Smooth muscle cell (in vitro differentiated cells): ENCODE measurements at regions not wholly inside any gene's neighbourhood (a gene's known extent, or its start where the extent isn't known, plus 50 kb on each side); places are given as distances from the start of the nearest gene placed in this dataset.
A peak's percentile ranks its signal among the peaks of the same experiment; 100 is the strongest.

Experiments
- DNase-seq: peaks from one replicate; lab custom pipeline; 2025; ENCODE audit not compliant: unreplicated experiment; lab: John Stamatoyannopoulos, UW
- H2AFZ ChIP-seq: fragments of 200-600 bp; sonication (generic); 2 replicates; pipeline ENCODE4 v1.6.0; 2016; ENCODE audit warnings: antibody characterized with exemption, low read depth, mild to moderate bottlenecking
- H3F3A ChIP-seq: fragments of 200-600 bp; sonication (generic); 2 replicates; pipeline ENCODE4 v1.6.0; 2017; ENCODE audit warnings: antibody characterized with exemption, low read depth
- H3K27ac ChIP-seq: fragments of 200-600 bp; sonication (generic); 2 replicates; pipeline ENCODE4 v1.5.1; 2016; ENCODE audit warnings: low read depth, mild to moderate bottlenecking
- H3K27me3 ChIP-seq: fragments of 200-600 bp; sonication (generic); 2 replicates; pipeline ENCODE4 v1.6.1; 2016; ENCODE audit warnings: low read depth, mild to moderate bottlenecking
- H3K36me3 ChIP-seq: fragments of 200-600 bp; sonication (generic); 2 replicates; pipeline ENCODE4 v1.5.1; 2016; ENCODE audit warnings: low read depth
- H3K4me1 ChIP-seq: fragments of 200-600 bp; sonication (generic); 2 replicates; pipeline ENCODE4 v1.5.1; 2016; ENCODE audit warnings: low read depth
- H3K4me2 ChIP-seq: fragments of 200-600 bp; sonication (generic); 2 replicates; pipeline ENCODE4 v1.6.0; 2016; ENCODE audit warnings: mild to moderate bottlenecking
- H3K4me3 ChIP-seq: fragments of 200-600 bp; sonication (generic); 2 replicates; pipeline ENCODE4 v1.5.1; 2016; ENCODE audit warnings: mild to moderate bottlenecking
- H3K79me2 ChIP-seq: fragments of 200-600 bp; sonication (generic); 2 replicates; pipeline ENCODE4 v1.6.0; 2016; ENCODE audit warnings: low read depth, mild to moderate bottlenecking
- H3K9ac ChIP-seq: fragments of 200-600 bp; sonication (generic); 2 replicates; pipeline ENCODE4 v1.6.0; 2016; ENCODE audit warnings: low read depth
- H3K9me3 ChIP-seq: fragments of 200-600 bp; sonication (generic); replicated peaks from 2 replicates; pipeline ENCODE4 v1.5.1; 2016; ENCODE audit warnings: low read depth
- H4K20me1 ChIP-seq: fragments of 200-600 bp; sonication (generic); 2 replicates; pipeline ENCODE4 v1.6.0; 2016; ENCODE audit warnings: low read depth
- WGBS: methylation state at CpG from one replicate; pipeline ENCODE4 v1.1.7; 2016; ENCODE audit warnings: low lambda C conversion rate; 5-methylcytosine and 5-hydroxymethylcytosine counted together
- TF ChIP-seq, protein P1 (sequence below): fragments of 200-600 bp; sonication (generic); IDR thresholded peaks from 2 replicates; pipeline ENCODE4 v1.5.1; 2017; ENCODE audit warnings: borderline replicate concordance, mild to moderate bottlenecking, antibody characterized with exemption; ENCODE audit not compliant: insufficient read depth, poor library complexity, severe bottlenecking

DNA sequence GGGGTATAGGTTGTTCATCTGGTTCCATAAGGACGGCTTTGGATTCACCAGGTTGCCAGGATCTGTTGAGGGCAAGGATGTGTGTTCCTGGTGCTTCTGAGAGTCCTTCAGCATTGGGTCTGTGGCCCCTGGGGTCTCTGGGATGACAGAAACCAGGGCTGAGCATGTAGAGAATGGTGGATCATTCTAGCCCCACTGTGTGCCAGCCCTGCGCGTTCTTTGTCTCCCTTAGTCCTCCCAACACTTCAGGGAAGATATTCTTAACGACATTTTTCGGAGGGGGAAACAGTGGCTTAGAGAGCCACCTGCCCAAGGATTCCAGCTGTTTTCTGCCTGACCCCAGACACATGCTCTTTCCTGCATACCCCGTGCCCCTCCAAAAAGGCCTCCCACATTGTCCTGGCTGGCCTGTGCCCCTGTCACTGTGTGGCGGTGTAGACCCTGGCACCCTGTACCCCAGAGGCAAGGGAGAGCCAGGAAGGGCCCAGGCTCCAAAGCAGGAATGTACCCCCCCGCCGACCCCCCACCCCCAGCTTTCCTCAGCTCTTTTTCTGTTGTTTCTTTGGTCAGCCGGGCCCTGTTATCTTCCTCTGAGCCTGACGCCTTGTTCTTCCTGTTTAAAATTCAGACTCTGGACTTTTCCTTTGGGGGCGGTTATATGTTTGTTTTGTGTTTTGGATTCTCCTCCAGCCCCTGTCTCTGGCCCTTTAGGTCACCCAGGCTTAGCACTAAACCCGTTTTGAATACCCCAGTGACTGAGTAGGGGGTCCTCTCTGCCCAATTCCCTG is 57.8 kb upstream of the SMAD6 start:
- H3K4me2 ChIP-seq: peak overlapping the region; percentile 32
- peak overlapping the region; percentile 67 for H3K9ac ChIP-seq
- 53% methylated on average over 13 of the region's 13 CpGs for WGBS

DNA sequence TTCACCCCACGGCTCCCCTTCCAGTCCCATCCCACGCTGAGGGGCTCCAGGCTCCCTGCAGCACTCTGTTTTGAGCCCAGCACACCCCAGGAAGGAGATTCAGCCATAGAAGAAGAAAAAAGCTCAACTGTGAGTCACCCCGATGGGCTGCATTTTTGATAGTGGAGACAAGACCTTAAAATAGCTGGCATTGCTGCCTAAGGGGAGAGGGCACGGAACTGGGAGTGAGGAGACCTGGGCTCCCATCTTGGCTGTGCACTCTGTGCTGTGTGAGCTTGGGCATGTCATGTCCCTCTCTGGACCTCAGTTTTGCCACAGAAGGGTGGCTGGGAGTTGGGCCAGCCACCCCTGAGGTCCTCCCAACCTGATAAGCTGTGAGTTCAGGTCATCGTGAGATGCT is 57.2 kb upstream of the SMAD6 start:
- peaks cover 14% of the 10 kb centered on the region for H3F3A ChIP-seq
- no peaks in the 10 kb centered on the region for H4K20me1 ChIP-seq
- H3K9me3 ChIP-seq: no peaks in the 10 kb centered on the region
- H3K79me2 ChIP-seq: no peaks in the 10 kb centered on the region
- H3K27ac ChIP-seq: peak overlapping the region; percentile 95
- H3K36me3 ChIP-seq: no peaks in the 10 kb centered on the region
- peak overlapping the region; percentile 32 for H3K4me2 ChIP-seq
- H3K4me1 ChIP-seq: peaks cover 12% of the 10 kb centered on the region
- TF ChIP-seq, protein P1, sequence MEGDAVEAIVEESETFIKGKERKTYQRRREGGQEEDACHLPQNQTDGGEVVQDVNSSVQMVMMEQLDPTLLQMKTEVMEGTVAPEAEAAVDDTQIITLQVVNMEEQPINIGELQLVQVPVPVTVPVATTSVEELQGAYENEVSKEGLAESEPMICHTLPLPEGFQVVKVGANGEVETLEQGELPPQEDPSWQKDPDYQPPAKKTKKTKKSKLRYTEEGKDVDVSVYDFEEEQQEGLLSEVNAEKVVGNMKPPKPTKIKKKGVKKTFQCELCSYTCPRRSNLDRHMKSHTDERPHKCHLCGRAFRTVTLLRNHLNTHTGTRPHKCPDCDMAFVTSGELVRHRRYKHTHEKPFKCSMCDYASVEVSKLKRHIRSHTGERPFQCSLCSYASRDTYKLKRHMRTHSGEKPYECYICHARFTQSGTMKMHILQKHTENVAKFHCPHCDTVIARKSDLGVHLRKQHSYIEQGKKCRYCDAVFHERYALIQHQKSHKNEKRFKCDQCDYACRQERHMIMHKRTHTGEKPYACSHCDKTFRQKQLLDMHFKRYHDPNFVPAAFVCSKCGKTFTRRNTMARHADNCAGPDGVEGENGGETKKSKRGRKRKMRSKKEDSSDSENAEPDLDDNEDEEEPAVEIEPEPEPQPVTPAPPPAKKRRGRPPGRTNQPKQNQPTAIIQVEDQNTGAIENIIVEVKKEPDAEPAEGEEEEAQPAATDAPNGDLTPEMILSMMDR: no peak
- no peak for DNase-seq
- H3K4me3 ChIP-seq: no peak overlapping the region
- H2AFZ ChIP-seq: peak overlapping the region; percentile 34
- WGBS: 28% methylated on average over 5 of the region's 5 CpGs
- H3K9ac ChIP-seq: peak overlapping the region; percentile 67
- no peaks in the 10 kb centered on the region for H3K27me3 ChIP-seq

More for the DNA sequence above, 57.8 kb upstream of the SMAD6 start:
- Histone ChIP-seq H3K27ac (peak overlapping the region; percentile 95), H3F3A (peaks cover 7% of the 10 kb centered on the region), H4K20me1 (no peaks in the 10 kb centered on the region), H3K27me3 (no peaks in the 10 kb centered on the region), H3K4me1 (peaks cover 12% of the 10 kb centered on the region), H3K36me3 (no peaks in the 10 kb centered on the region), H3K79me2 (no peaks in the 10 kb centered on the region), H3K9me3 (no peaks in the 10 kb centered on the region), H3K4me3 (no peak overlapping the region), H2AFZ (peak overlapping the region; percentile 34)
- DNase-seq: no peak
- TF ChIP-seq, protein P1: no peak

DNA sequence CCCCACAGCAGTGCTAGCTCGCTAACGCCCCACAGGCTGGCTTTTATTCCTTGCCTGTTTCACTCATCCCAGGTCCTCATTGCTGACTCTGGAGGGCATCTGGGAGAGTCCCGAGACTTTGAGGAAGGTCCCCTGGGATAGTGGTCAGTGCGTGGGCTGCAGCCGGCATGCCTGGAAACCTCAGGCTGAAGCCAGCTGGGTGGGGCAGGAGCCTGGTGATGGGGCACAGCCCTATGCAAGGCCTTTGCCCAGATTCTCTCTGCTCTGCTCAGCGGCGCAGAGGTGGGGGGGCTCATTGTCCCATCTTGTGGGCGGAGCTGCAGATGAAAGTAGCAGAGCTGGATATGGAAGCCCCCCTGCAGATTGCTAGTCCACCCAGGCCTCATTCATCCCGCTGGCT is 55.7 kb upstream of the SMAD6 start:
- H4K20me1 ChIP-seq: no peaks in the 10 kb centered on the region
- WGBS: 50% methylated on average over 9 of the region's 9 CpGs
- no peak overlapping the region for H3K4me3 ChIP-seq
- H3K36me3 ChIP-seq: no peaks in the 10 kb centered on the region
- TF ChIP-seq, protein P1: no peak
- peak overlapping the region; percentile 95 for H3K27ac ChIP-seq
- H2AFZ ChIP-seq: no peak overlapping the region
- H3F3A ChIP-seq: peaks cover 17% of the 10 kb centered on the region
- H3K79me2 ChIP-seq: no peaks in the 10 kb centered on the region
- H3K4me1 ChIP-seq: peaks cover 11% of the 10 kb centered on the region
- no peaks in the 10 kb centered on the region for H3K27me3 ChIP-seq
- H3K9ac ChIP-seq: no peak overlapping the region
- H3K9me3 ChIP-seq: no peaks in the 10 kb centered on the region
- DNase-seq: no peak
- H3K4me2 ChIP-seq: peak overlapping the region; percentile 4

DNA sequence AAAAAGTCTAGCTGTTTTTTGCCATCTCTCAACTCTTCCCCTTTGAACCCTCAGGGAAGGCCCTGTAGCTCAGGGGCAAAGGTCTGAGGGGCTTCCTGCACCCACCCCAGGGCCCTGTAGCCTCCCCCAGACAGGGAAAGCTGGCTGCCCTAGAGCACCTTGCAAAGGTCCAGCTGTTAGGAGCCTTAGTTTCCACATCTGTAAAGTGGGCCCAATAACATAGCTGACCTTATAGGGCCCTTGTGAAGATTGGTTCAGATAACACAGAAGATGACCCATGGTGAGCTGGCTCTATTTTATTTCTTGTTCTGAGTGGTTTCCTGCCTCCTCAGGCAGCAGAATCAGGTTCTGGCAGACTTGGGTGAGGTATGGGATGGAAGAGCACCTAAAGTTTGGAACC is 55.2 kb upstream of the SMAD6 start:
- H3K4me3 ChIP-seq: no peak overlapping the region
- no peaks in the 10 kb centered on the region for H3K79me2 ChIP-seq
- H3K27ac ChIP-seq: no peak overlapping the region
- no peaks in the 10 kb centered on the region for H4K20me1 ChIP-seq
- H3K4me1 ChIP-seq: peaks cover 11% of the 10 kb centered on the region
- H3K27me3 ChIP-seq: no peaks in the 10 kb centered on the region
- no peak overlapping the region for H3K9ac ChIP-seq
- H3F3A ChIP-seq: peaks cover 17% of the 10 kb centered on the region
- H3K4me2 ChIP-seq: no peak overlapping the region
- TF ChIP-seq, protein P1: no peak
- H3K9me3 ChIP-seq: no peaks in the 10 kb centered on the region
- no peak overlapping the region for H2AFZ ChIP-seq
- no peaks in the 10 kb centered on the region for H3K36me3 ChIP-seq
- no peak for DNase-seq
